ENCODE measurements at regions not wholly inside any gene's neighbourhood (a gene's known extent, or its start where the extent isn't known, plus 50 kb on each side); places are given as distances from the start of the nearest gene placed in this dataset.

DNA sequence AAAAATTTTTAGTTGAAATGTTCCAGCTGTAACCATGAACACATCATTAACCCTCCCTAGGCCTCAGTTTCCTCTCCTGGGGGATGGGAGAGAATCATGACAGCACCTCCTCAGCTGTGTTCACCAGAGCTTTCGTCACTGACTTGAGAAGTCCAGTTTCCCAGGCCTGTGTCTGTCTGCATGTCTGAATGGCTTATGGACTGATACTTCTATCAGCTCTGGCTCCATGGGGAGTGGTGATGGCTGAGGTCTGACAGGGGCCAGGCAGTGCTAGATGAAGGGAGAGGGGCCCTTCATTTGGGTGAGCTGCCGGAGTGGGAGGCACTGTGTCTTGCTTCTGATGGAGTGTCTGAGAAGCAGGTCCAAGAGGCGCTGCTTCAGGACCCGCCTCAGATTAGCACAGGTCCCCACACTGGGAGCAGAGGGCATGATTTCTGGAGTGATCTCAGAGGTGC lies 192.9 kb downstream of the PTPN20 start:
- TF ChIP-seq, protein P1, sequence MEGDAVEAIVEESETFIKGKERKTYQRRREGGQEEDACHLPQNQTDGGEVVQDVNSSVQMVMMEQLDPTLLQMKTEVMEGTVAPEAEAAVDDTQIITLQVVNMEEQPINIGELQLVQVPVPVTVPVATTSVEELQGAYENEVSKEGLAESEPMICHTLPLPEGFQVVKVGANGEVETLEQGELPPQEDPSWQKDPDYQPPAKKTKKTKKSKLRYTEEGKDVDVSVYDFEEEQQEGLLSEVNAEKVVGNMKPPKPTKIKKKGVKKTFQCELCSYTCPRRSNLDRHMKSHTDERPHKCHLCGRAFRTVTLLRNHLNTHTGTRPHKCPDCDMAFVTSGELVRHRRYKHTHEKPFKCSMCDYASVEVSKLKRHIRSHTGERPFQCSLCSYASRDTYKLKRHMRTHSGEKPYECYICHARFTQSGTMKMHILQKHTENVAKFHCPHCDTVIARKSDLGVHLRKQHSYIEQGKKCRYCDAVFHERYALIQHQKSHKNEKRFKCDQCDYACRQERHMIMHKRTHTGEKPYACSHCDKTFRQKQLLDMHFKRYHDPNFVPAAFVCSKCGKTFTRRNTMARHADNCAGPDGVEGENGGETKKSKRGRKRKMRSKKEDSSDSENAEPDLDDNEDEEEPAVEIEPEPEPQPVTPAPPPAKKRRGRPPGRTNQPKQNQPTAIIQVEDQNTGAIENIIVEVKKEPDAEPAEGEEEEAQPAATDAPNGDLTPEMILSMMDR (tag by site-specific recombination; IDR thresholded peaks at IDR 0.05), result no peak
- TF ChIP-seq OVOL3 (tag by site-specific recombination; IDR thresholded peaks at IDR 0.05), result no peak
- no peak for TF ChIP-seq ZBTB10 (tag by site-specific recombination; IDR thresholded peaks at IDR 0.05)
- TF ChIP-seq ZNF24 (tag by site-specific recombination; IDR thresholded peaks at IDR 0.05), result no peak
- no peak for TF ChIP-seq TRIM28 (IDR thresholded peaks at IDR 0.05; ENCODE audit: borderline replicate concordance, low read length)

Data from HEK293 (cell line).